ENCODE measurements at regions not wholly inside any gene's neighbourhood (a gene's known extent, or its start where the extent isn't known, plus 50 kb on each side); places are given as distances from the start of the nearest gene placed in this dataset.

DNA sequence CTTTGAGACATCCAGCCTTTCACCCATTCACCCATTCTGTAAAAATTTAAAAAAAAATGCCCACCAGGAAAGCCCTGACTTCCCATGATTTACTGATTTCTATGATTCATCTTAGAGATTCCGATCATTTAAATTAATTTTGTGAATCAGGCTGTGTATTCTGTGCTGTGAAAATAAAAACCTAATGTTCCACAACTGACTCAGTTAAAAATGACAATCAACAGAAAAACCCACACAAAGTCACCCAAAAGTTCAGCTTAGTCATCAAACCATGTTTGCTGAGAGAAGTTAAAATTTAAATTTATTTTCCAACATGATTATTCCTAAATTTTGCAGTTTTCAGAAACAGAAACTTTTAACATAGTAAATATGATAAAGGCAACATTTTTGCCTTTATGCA lies 509.9 kb downstream of the TENT5A start:
- TF ChIP-seq, protein P1, sequence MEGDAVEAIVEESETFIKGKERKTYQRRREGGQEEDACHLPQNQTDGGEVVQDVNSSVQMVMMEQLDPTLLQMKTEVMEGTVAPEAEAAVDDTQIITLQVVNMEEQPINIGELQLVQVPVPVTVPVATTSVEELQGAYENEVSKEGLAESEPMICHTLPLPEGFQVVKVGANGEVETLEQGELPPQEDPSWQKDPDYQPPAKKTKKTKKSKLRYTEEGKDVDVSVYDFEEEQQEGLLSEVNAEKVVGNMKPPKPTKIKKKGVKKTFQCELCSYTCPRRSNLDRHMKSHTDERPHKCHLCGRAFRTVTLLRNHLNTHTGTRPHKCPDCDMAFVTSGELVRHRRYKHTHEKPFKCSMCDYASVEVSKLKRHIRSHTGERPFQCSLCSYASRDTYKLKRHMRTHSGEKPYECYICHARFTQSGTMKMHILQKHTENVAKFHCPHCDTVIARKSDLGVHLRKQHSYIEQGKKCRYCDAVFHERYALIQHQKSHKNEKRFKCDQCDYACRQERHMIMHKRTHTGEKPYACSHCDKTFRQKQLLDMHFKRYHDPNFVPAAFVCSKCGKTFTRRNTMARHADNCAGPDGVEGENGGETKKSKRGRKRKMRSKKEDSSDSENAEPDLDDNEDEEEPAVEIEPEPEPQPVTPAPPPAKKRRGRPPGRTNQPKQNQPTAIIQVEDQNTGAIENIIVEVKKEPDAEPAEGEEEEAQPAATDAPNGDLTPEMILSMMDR (IDR thresholded peaks at IDR 0.05): no peak
- no peak for TF ChIP-seq ZFX (IDR thresholded peaks at IDR 0.05; ENCODE audit: borderline replicate concordance)

Measured in 22Rv1 (cell line).